H1 (cell line): ENCODE measurements at regions not wholly inside any gene's neighbourhood (a gene's known extent, or its start where the extent isn't known, plus 50 kb on each side); places are given as distances from the start of the nearest gene placed in this dataset.

Source experiments
- CHD7 ChIP-seq: fragments of 300-600 bp; sonication (generic); IDR thresholded peaks from 2 replicates; pipeline ENCODE4 v1.7.1; 2012; ENCODE audit warnings: low read length, moderate library complexity, mild to moderate bottlenecking, inconsistent platforms; ENCODE audit not compliant: insufficient replicate concordance
- E2F6 ChIP-seq: IDR thresholded peaks from 2 replicates; pipeline ENCODE4 v1.6.1; 2012; ENCODE audit warnings: inconsistent platforms
- HDAC6 ChIP-seq: IDR thresholded peaks from one replicate; pipeline ENCODE4 v1.7.1; 2012; ENCODE audit warnings: low read depth, mild to moderate bottlenecking, inconsistent platforms, low read length, moderate library complexity
- POLR2AphosphoS5 ChIP-seq: IDR thresholded peaks from 2 replicates; pipeline ENCODE4 v1.6.1; 2011; ENCODE audit warnings: low read depth, low read length
- RFX5 ChIP-seq: IDR thresholded peaks from 2 replicates; pipeline ENCODE4 v1.6.1; 2011; ENCODE audit warnings: low read depth, low read length, improper control_type of control experiment, borderline replicate concordance
- RXRA ChIP-seq: IDR thresholded peaks from 2 replicates; pipeline ENCODE4 v1.6.1; 2011; ENCODE audit warnings: low read depth, mild to moderate bottlenecking, low read length, moderate library complexity; ENCODE audit not compliant: insufficient read depth
- SRF ChIP-seq: IDR thresholded peaks from 2 replicates; pipeline ENCODE4 v1.6.1; 2011; ENCODE audit warnings: mild to moderate bottlenecking, low read depth, low read length, moderate library complexity
- TAF1 ChIP-seq: IDR thresholded peaks from 2 replicates; pipeline ENCODE4 v1.6.1; 2011; ENCODE audit warnings: mild to moderate bottlenecking, low read depth, low read length
- TAF7 ChIP-seq: optimal IDR thresholded peaks from 2 replicates; pipeline ENCODE3; 2011; ENCODE audit warnings: low read depth, mild to moderate bottlenecking, inconsistent platforms, low read length, moderate library complexity, borderline replicate concordance
- USF2 ChIP-seq: IDR thresholded peaks from 2 replicates; pipeline ENCODE4 v1.6.1; 2011; ENCODE audit warnings: low read length, improper control_type of control experiment

- no peak for TF ChIP-seq CHD7
- TF ChIP-seq POLR2AphosphoS5, result no peak
- TF ChIP-seq TAF7, result no peak
- no peak for TF ChIP-seq TAF1
- no peak for TF ChIP-seq SRF
- TF ChIP-seq RFX5, result no peak
- no peak for TF ChIP-seq USF2
- TF ChIP-seq HDAC6, result no peak
- no peak for TF ChIP-seq E2F6
- no peak for TF ChIP-seq RXRA
These were observed 278.8 kb downstream of the SLITRK6 start (continued) for GRCh38 chr13:85520445-85520844.
